SH-SY5Y (cell line): ENCODE measurements at regions not wholly inside any gene's neighbourhood (a gene's known extent, or its start where the extent isn't known, plus 50 kb on each side); places are given as distances from the start of the nearest gene placed in this dataset.

Source experiments
- GATA2 ChIP-seq: IDR thresholded peaks from 2 replicates; pipeline ENCODE4 v1.6.1; 2011; ENCODE audit warnings: mild to moderate bottlenecking, low read depth, low read length
- GATA3 ChIP-seq: IDR thresholded peaks from 2 replicates; pipeline ENCODE4 v1.6.1; 2011; ENCODE audit warnings: low read depth, mild to moderate bottlenecking, low read length, moderate library complexity

GRCh38 chrX:25646156-25646555 is 492.0 kb upstream of the MAGEB18 start:
- TF ChIP-seq GATA2 (no peak), GATA3 (no peak)
